Thoracic aorta (tissue), 2 donors: ENCODE measurements at regions not wholly inside any gene's neighbourhood (a gene's known extent, or its start where the extent isn't known, plus 50 kb on each side); places are given as distances from the start of the nearest gene placed in this dataset.

Source experiments
- ATAC-seq: fragments of 150-250 bp; one replicate; pipeline ENCODE4 v1.8.0; 2017; ENCODE audit warnings: low read depth; ENCODE audit not compliant: insufficient number of reproducible peaks, low FRiP score
- DNase-seq: peaks from one replicate; pipeline ENCODE4 v3.0.0-alpha.2; 2020; ENCODE audit warnings: low spot score
- H3K27ac ChIP-seq, 2 donors: fragments of 200-600 bp; sonication (generic); 1 replicate in 1 of 2; 2 replicates in 1 of 2; pipeline ENCODE4 v1.5.1; 2016; ENCODE audit warnings: mild to moderate bottlenecking in 2 of 2, moderate library complexity in 2 of 2
- H3K27me3 ChIP-seq: fragments of 200-600 bp; sonication (generic); replicated peaks from 2 replicates; pipeline ENCODE4 v1.6.0; 2016; ENCODE audit warnings: mild to moderate bottlenecking; ENCODE audit not compliant: insufficient read depth
- H3K36me3 ChIP-seq: fragments of 200-600 bp; sonication (generic); one replicate; pipeline ENCODE4 v1.5.1; 2016
- H3K4me1 ChIP-seq, 2 donors: fragments of 200-600 bp; sonication (generic); 1 replicate in 1 of 2; 2 replicates in 1 of 2; pipeline versions ENCODE4 v1.5.1 to v1.6.0; 2016; ENCODE audit warnings: low read depth in 2 of 2, mild to moderate bottlenecking in 1 of 2; ENCODE audit not compliant: control insufficient read depth in 1 of 2
- H3K4me3 ChIP-seq: fragments of 200-600 bp; sonication (generic); 2 replicates; pipeline ENCODE4 v1.5.1; 2016; ENCODE audit warnings: mild to moderate bottlenecking
- H3K9me3 ChIP-seq: fragments of 200-600 bp; sonication (generic); 2 replicates; pipeline ENCODE4 v1.5.1; 2016
- TF ChIP-seq, protein P1 (sequence below): fragments of 200-600 bp; sonication (generic); IDR thresholded peaks from one replicate; pipeline ENCODE4 v1.5.1; 2019; ENCODE audit warnings: antibody characterized with exemption

DNA sequence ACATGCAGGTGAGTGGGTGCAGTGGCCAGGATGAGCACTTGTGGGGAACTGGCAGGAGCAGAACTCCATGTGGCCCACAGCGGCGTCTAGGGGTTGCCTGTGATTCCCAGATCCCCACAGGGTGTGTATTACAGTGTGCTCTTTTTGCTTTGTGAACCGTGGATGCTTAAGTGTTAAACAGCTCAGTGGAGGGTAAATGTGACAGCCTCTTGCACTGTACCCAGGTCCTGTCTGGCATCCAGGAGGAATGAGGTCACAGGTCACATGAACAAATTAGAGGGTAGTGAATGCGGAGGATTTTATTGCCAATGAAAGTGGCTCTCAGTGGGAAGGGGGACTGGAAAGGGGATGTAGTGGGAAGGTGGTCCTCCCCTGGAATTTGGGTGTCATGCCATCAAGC lies 447.8 kb downstream of the SPRY1 start:
- no peaks in the 10 kb centered on the region for H3K4me1 ChIP-seq
- no peaks in the 10 kb centered on the region for H3K27me3 ChIP-seq
- H3K36me3 ChIP-seq, result no peaks in the 10 kb centered on the region
- H3K9me3 ChIP-seq, result no peaks in the 10 kb centered on the region
- H3K4me3 ChIP-seq, result no peak overlapping the region
- TF ChIP-seq, protein P1, sequence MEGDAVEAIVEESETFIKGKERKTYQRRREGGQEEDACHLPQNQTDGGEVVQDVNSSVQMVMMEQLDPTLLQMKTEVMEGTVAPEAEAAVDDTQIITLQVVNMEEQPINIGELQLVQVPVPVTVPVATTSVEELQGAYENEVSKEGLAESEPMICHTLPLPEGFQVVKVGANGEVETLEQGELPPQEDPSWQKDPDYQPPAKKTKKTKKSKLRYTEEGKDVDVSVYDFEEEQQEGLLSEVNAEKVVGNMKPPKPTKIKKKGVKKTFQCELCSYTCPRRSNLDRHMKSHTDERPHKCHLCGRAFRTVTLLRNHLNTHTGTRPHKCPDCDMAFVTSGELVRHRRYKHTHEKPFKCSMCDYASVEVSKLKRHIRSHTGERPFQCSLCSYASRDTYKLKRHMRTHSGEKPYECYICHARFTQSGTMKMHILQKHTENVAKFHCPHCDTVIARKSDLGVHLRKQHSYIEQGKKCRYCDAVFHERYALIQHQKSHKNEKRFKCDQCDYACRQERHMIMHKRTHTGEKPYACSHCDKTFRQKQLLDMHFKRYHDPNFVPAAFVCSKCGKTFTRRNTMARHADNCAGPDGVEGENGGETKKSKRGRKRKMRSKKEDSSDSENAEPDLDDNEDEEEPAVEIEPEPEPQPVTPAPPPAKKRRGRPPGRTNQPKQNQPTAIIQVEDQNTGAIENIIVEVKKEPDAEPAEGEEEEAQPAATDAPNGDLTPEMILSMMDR, result no peak
- DNase-seq (no peak), ATAC-seq (no peak)
- H3K27ac ChIP-seq, result no peak overlapping the region

- H3K27ac ChIP-seq, result no peak overlapping the region
- ATAC-seq (no peak), DNase-seq (no peak)
- H3K9me3 ChIP-seq, result no peaks in the 10 kb centered on the region
- H3K27me3 ChIP-seq, result no peaks in the 10 kb centered on the region
- H3K4me1 ChIP-seq, result no peaks in the 10 kb centered on the region
- no peaks in the 10 kb centered on the region for H3K36me3 ChIP-seq
- TF ChIP-seq, protein P1, result no peak
- H3K4me3 ChIP-seq, result no peak overlapping the region
Measured at GRCh38 chr4:123846092-123846491, 449.5 kb downstream of the SPRY1 start.

DNA sequence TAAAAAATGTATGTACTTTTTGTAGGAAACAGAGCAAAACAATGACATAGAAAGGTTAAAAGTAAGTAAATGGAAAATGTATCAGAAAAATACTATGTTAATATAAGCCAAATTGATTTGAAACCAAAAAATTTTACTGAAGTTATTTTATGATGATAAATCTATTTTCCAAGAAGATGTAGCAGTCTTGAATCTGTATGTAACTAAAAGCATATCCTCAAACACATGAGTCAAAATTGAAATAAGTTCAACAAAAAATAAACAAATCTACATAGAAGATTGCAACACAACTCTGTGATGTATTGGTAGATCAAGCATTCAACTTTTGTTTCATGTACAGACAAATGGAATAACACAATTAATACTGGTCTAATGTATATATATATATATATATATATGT lies 450.0 kb downstream of the SPRY1 start:
- no peaks in the 10 kb centered on the region for H3K4me1 ChIP-seq
- TF ChIP-seq, protein P1, result no peak
- H3K27me3 ChIP-seq, result no peaks in the 10 kb centered on the region
- H3K4me3 ChIP-seq, result no peak overlapping the region
- H3K36me3 ChIP-seq, result no peaks in the 10 kb centered on the region
- DNase-seq (no peak), ATAC-seq (no peak)
- H3K27ac ChIP-seq, result no peak overlapping the region
- no peaks in the 10 kb centered on the region for H3K9me3 ChIP-seq

GRCh38 chr4:123848606-123849005 lies 452.0 kb downstream of the SPRY1 start:
- no peaks in the 10 kb centered on the region for H3K9me3 ChIP-seq

DNA sequence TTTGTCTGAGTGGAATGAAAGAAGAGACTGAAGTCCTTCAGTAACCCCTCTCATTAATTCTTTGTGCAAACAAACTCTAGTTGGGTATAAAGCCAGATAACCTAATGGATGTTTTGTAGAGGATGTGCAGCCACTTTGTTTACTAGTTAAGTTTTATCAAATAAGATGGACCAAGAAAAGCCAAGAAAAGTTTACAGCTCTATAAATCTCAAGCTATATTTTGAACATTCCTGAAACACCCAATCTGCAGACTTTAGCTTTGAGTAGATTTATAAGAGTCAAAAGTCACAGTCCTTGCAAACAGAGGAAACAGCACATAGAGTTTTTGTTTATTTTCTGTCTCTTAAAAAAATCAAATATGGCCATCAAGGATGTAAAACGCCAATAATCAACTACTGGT lies 452.9 kb downstream of the SPRY1 start:
- no peak overlapping the region for H3K27ac ChIP-seq
- DNase-seq, result no peak
- no peak for ATAC-seq

More at GRCh38 chr4:123848606-123849005, 452.0 kb downstream of the SPRY1 start:
- DNase-seq, result no peak
- no peak overlapping the region for H3K4me3 ChIP-seq
- no peaks in the 10 kb centered on the region for H3K27me3 ChIP-seq
- H3K36me3 ChIP-seq, result no peaks in the 10 kb centered on the region
- ATAC-seq, result no peak
- TF ChIP-seq, protein P1, result no peak
- no peak overlapping the region for H3K27ac ChIP-seq
- H3K4me1 ChIP-seq, result no peaks in the 10 kb centered on the region

More for the DNA sequence above, 452.9 kb downstream of the SPRY1 start:
- TF ChIP-seq, protein P1, result no peak
- H3K4me3 ChIP-seq, result no peak overlapping the region
- H3K36me3 ChIP-seq, result no peaks in the 10 kb centered on the region
- H3K27me3 ChIP-seq, result no peaks in the 10 kb centered on the region
- no peaks in the 10 kb centered on the region for H3K9me3 ChIP-seq
- no peaks in the 10 kb centered on the region for H3K4me1 ChIP-seq
